HG02763 (cell line): ENCODE measurements at regions not wholly inside any gene's neighbourhood (a gene's known extent, or its start where the extent isn't known, plus 50 kb on each side); places are given as distances from the start of the nearest gene placed in this dataset.
"Not testable (repeated sequence)": the region's sequence is repeated elsewhere in the genome, so short reads cannot be mapped to it uniquely, and the experiment has no call there.

Source experiments
- ATAC-seq: cut with Tn5 transposase; IDR thresholded peaks from one replicate; pipeline ENCODE4 v1.9.1; 2021; ENCODE audit warnings: mild to moderate bottlenecking, moderate library complexity; ENCODE audit not compliant: unreplicated experiment

- no peak for ATAC-seq
These were observed 55.2 kb downstream of the RTL3 start for GRCh38 chrX:78603908-78604307.

- ATAC-seq, result no peak
These were observed 63.1 kb downstream of the RTL3 start for GRCh38 chrX:78595901-78596502.

GRCh38 chrX:78593701-78594100, 65.4 kb downstream of the RTL3 start:
- no peak for ATAC-seq

GRCh38 chrX:78592030-78592429, 67.1 kb downstream of the RTL3 start:
- ATAC-seq, result no peak

- ATAC-seq, result no peak
These were observed 84.8 kb downstream of the RTL3 start for GRCh38 chrX:78574306-78574705.

GRCh38 chrX:78573630-78574029, 85.5 kb downstream of the RTL3 start:
- no peak for ATAC-seq

GRCh38 chrX:78571849-78572248, 87.3 kb downstream of the RTL3 start:
- no peak for ATAC-seq

- no peak for ATAC-seq
These were observed 103.6 kb downstream of the RTL3 start for GRCh38 chrX:78555401-78555980.

GRCh38 chrX:78552628-78553027, 106.5 kb downstream of the RTL3 start:
- not testable (repeated sequence) for ATAC-seq

GRCh38 chrX:78548012-78548411, 111.1 kb downstream of the RTL3 start:
- ATAC-seq, result no peak

GRCh38 chrX:78545233-78545632, 113.9 kb downstream of the RTL3 start:
- ATAC-seq, result no peak

- ATAC-seq, result no peak
These were observed 115.8 kb downstream of the RTL3 start for GRCh38 chrX:78543281-78543680.

- ATAC-seq, result no peak
These were observed 119.0 kb downstream of the RTL3 start for GRCh38 chrX:78540171-78540570.

GRCh38 chrX:78534221-78534620, 124.9 kb downstream of the RTL3 start:
- ATAC-seq, result no peak

GRCh38 chrX:78532363-78532762, 126.8 kb downstream of the RTL3 start:
- no peak for ATAC-seq

GRCh38 chrX:78527818-78528217, 131.3 kb downstream of the RTL3 start:
- no peak for ATAC-seq

GRCh38 chrX:78527263-78527662, 131.9 kb downstream of the RTL3 start:
- ATAC-seq, result no peak

- ATAC-seq, result no peak
These were observed 136.5 kb downstream of the RTL3 start for GRCh38 chrX:78522601-78523000.

- ATAC-seq, result peak; percentile 74
These were observed 142.0 kb downstream of the RTL3 start for GRCh38 chrX:78517124-78517523.

GRCh38 chrX:78514852-78515251, 144.3 kb downstream of the RTL3 start:
- ATAC-seq, result no peak

GRCh38 chrX:78513971-78514738, 145.0 kb downstream of the RTL3 start:
- no peak for ATAC-seq

- ATAC-seq, result no peak
These were observed 152.9 kb downstream of the RTL3 start for GRCh38 chrX:78506248-78506647.
